ENCODE measurements at regions not wholly inside any gene's neighbourhood (a gene's known extent, or its start where the extent isn't known, plus 50 kb on each side); places are given as distances from the start of the nearest gene placed in this dataset.

DNA sequence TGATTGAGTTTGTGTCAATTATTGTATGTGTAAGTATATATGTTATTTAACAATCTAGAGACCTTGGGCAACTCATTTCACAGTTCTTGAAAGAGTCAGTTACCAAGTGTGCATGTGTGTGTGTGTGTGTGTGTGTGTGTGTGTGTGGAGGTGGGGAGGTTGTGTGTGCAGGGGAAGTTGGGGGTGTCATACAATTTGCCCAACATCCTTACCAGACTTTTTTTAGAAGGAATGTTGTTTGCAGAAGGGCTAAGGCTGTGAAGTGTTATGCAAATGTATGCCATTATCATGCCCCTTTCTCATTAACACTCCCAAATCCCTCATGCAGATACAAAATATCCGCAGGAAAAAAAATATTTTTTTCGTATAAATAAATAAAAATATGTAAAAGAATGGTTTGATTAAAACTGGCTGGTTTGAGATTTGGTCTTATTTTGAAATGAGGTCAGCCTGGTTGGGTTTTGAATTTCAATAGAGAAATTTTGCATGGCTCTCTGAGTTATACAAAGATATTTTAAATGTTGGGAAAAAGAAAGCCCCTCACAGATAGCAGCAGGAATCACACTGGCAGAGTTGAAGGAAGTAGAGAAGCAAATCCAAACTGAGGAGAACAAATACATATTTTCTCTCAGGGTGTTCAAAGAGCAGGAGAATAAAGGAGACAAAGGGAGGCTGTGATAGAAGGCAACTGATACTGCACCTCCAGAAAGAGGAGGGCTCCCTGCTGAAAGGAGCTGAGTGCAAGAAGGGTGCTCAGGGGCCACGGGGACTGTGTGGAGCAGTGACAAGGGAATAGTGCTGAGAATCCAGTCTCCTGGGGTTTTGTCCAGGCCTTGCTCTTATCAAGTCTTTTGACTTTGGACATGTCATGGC is 1365.5 kb upstream of the CELF4 start:
- DNase-seq (ENCODE audit: low read depth): no peak

- DNase-seq (ENCODE audit: low read depth): no peak
These were observed 1357.9 kb upstream of the CELF4 start for GRCh38 chr18:38923540-38923939.

GRCh38 chr18:38923126-38923525 is 1357.5 kb upstream of the CELF4 start:
- no peak for DNase-seq (ENCODE audit: low read depth)

- no peak for DNase-seq (ENCODE audit: low read depth)
These were observed 1344.4 kb upstream of the CELF4 start for GRCh38 chr18:38909972-38910371.

DNA sequence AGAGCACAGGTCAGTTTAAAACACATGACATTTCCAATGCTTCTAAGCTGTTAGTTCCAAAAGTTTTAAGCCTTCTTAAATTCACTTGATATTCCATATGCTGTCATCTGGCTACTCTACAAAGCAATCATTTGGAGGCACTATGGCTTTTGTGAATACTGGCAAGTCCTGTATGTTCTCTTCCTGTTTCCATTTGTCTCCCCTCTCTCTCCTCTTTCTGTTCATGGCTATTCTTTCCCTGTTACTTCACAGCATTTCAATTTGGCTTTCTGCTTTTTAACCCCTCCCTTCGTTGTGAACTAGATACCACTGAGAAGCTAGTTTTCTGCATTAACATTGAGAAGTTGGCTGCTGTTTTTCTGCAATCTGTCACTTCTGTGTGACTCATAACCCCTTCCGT is 1337.2 kb upstream of the CELF4 start:
- no peak for DNase-seq (ENCODE audit: low read depth)

- no peak for DNase-seq (ENCODE audit: low read depth)
These were observed 1334.8 kb upstream of the CELF4 start for GRCh38 chr18:38900445-38900844.

DNA sequence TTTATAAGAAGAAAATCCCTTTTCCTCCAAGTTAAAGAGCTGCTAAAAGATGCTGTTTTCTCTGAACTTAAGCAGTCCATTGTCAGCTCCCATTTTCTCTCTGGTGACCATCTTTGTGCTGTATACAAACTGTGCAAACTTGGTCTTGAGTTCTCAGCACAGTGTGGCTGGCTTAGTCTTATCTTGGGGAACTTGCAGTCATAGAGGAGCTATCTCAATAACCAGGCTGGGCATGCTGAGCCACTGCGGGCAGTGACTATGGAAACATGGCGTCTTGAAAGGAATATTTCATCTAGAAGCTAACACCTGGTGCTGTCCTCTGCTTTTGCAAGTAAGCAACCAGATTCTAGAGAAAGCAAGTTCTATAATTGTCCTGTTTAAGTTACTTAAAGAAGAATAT is 1334.4 kb upstream of the CELF4 start:
- no peak for DNase-seq (ENCODE audit: low read depth)

DNA sequence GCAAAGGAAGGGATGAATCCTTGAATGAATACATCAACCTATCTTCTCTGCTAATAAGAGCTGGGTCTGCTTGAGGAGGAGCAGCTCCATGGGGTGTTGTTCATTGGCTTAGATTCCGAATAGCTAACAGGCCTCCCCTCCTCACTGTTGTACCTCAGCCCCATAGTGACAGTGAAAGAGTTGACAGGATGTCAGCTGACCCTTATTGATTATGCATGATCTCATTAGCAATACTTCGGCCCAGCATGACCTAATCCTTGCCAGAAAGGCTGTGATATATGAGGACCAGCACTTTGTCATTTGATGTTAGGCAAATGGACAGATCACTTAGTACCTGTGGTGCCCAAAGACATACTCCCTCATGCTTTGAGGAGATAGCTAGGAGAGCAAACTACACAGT is 1333.7 kb upstream of the CELF4 start:
- no peak for DNase-seq (ENCODE audit: low read depth)

DNA sequence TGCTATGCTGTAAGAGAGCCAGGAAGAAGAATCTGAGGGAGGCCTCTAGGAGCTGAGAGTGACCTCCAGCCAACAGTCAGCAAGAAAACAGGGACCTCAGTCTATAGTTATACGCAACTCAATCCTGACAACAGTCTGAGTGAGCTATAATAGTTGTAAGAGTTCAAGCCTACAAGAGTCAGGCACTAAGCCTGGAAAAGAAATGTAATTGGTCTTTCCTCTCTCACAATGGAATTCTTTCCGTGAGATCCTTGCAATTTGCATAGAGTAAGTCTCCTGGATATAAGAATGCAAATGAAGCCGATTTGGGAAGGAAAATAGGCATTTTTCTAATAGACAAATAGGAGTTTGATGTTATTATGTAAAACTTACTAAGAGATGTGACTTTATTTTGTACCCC is 1332.6 kb upstream of the CELF4 start:
- no peak for DNase-seq (ENCODE audit: low read depth)

- no peak for DNase-seq (ENCODE audit: low read depth)
These were observed 1330.0 kb upstream of the CELF4 start for GRCh38 chr18:38895560-38895959.

DNA sequence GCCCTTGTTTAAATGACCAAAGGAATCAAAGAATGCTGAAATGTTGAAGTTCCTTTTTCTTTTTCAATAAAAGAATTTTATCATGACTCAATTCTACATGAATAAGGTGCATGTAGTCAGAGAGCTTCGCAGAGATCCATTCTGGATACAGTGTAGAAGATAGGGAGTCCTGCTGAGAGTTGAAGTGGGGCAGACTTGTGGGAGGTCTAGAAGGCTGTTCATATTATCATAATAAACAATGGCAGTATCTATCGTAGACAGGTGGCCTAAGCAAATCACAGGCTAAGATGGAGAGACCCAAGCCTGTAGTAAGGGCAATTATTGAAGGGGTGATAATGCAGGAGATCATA is 1322.0 kb upstream of the CELF4 start:
- no peak for DNase-seq (ENCODE audit: low read depth)

- DNase-seq (ENCODE audit: low read depth): no peak
These were observed 1321.5 kb upstream of the CELF4 start for GRCh38 chr18:38886861-38887670.

DNA sequence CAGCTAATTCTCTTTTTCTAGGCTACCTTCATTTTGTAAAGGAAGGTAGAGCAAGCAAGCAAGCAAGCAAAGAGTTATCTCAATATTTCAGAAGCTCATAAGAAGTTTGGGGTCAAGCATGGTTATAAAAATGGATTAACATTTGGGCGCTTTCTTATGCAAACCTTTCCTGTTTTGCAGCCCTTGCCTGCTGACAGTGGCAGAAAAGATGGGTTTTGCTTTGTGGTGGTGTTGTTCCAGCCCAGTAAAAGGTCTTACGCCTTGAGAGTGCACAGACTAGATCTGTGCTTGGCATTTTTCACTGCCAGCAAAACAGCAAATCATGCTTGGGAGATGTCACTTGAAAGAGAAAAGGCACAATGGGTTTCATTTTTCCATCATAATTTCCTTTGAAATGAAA is 1320.6 kb upstream of the CELF4 start:
- DNase-seq (ENCODE audit: low read depth): no peak

DNA sequence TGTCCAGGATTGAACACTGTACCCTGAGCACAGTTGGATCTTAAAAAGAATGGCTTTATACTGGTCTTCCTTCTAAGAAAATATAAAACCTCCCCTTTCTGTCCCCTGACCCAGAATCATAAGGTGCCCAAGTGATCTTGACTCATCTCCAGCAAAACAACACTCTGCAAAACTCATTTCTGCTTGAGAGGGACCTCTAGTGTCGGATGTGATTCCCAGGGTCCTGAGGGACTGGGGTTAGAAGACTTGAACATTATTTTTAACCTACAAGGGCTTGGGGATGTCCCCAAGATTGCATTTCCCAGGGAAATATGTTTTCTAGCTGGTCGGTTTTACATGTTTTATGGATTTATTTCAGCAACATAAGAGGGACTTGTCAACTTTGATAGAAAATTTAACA is 1318.5 kb upstream of the CELF4 start:
- DNase-seq (ENCODE audit: low read depth): no peak

DNA sequence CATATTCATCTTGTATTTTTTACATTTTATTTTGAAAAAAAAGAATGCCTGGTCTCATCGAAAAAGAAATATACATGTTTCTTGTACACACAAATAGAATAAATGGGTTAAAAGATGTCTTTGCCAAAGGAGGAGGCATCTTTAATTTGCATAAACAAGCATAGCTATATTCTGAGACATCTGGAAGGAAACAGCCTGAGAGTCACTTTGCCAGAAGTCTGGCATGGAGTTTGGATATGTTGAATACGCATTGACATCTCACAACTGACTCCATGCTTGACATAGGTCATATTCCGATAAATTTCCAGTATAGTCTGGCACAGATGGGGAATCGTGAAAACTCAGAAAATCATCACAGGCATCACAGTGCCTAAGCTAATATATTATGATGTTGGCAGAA is 1317.5 kb upstream of the CELF4 start:
- DNase-seq (ENCODE audit: low read depth): no peak

DNA sequence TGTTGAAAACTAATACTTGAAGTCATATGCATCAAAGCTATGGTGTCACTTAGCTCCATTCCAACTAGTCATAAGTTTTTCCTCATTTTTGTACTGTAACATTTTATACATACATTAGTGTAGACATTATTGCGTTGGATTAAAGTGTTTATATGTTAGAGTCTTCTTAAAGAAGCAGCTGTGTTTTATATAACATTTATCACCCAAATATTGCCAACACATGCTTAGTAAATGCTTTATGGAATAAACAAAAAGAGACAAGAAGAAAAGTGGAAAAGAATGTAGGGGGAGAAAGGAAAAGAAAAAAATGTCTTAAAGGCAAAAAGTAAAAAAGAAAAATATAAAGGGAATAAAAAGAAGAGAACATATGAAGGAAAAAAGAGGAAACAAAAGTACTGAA is 1314.3 kb upstream of the CELF4 start:
- DNase-seq (ENCODE audit: low read depth): no peak

- DNase-seq (ENCODE audit: low read depth): no peak
These were observed 1306.7 kb upstream of the CELF4 start for GRCh38 chr18:38872342-38872741.

- no peak for DNase-seq (ENCODE audit: low read depth)
These were observed 1303.2 kb upstream of the CELF4 start for GRCh38 chr18:38868757-38869156.

DNA sequence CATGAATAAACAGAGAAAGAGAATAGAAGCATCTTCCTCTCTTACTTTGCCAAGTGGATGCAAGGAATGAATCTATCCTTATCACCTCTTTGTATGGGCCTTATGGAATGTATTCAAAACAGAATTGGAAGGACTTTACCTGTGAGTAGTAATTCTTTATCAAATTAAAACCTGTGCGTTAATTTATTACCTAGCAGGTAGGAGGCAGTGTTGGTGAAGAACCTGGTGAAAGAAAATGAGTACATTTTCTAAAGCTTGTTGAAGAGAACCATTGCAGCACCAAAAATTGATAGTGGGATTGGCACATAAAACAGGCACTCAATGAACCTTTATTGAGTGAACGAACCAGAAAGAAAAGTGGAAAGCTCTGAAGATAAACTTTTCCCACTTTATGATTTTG is 1302.1 kb upstream of the CELF4 start:
- DNase-seq (ENCODE audit: low read depth): no peak

DNA sequence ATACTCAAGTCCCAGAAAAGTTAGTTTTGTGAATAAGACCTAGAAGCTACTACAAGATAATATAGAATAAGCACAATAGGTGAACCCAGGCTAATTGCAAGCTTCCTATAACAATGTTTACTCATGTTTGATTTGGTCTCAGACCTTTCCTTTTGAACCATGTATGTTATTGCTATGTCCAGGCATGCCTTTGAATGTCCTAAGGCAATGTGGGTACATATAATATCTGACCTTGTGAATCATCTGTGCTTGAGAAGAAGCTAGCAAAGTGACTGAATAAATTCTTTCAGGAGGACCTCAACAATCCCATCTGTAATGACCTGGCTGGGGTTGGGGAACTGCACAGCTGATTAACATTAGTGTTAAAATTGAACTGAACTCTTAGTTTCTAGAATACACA is 1285.9 kb upstream of the CELF4 start:
- no peak for DNase-seq (ENCODE audit: low read depth)

GRCh38 chr18:38847326-38847725 is 1281.7 kb upstream of the CELF4 start:
- no peak for DNase-seq (ENCODE audit: low read depth)

DNA sequence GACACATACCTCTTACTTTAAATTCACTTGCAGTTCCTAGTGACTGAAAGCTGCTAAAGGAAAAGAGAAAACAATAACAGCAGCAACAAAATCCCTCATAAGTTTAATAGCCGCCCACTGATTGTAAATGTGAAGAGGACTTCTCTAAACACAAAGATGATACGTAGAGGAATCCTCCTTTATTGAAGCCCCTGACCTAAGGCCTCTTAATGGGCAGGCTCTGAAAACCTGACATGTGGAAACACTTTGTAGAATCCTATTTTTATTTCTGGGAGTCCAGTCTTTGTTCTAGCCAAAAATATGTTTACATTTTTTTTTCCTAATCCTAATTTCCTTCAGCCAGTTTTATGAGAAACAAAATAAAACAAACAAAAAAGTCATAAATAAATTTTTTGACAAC is 1277.7 kb upstream of the CELF4 start:
- DNase-seq (ENCODE audit: low read depth): no peak

DNA sequence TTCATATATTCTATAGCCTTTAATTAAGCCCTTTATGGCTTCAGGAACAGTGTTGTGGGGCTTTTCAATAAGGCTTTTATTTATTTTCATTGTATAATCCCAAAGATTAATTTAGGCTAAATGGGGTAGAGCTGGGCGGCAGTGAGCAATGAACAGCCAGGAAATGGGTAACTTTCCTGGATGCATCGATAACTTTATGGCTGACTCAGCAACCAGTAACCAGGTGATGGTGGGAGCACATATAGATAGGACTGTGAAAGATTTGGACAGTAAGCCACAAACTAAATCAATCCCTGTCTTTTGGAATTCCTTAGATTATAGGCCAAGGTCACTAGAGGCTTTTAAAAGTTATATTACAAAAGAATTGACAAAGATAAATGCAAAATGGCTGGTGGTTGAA is 1260.6 kb upstream of the CELF4 start:
- DNase-seq (ENCODE audit: low read depth): no peak

All from RPMI7951 (cell line).